Hematopoietic multipotent progenitor cell treated with erythropoietin and hydrocortisone succinate and interleukin-3 and kit ligand, for 4 days (in vitro differentiated cells): ENCODE measurements at regions not wholly inside any gene's neighbourhood (a gene's known extent, or its start where the extent isn't known, plus 50 kb on each side); places are given as distances from the start of the nearest gene placed in this dataset.
"Not testable (repeated sequence)": the region's sequence is repeated elsewhere in the genome, so short reads cannot be mapped to it uniquely, and the experiment has no call there.

Source experiments
- DNase-seq: peaks from one replicate; pipeline ENCODE4 v3.0.0-alpha.2; 2015

GRCh38 chr6:13874191-13874549, 50.6 kb upstream of the RNF182 start:
- DNase-seq, result no peak

GRCh38 chr6:13873288-13874190, 51.2 kb upstream of the RNF182 start:
- peak; percentile 79 for DNase-seq

GRCh38 chr6:13872681-13873080, 52.1 kb upstream of the RNF182 start:
- peak; percentile 65 for DNase-seq

DNA sequence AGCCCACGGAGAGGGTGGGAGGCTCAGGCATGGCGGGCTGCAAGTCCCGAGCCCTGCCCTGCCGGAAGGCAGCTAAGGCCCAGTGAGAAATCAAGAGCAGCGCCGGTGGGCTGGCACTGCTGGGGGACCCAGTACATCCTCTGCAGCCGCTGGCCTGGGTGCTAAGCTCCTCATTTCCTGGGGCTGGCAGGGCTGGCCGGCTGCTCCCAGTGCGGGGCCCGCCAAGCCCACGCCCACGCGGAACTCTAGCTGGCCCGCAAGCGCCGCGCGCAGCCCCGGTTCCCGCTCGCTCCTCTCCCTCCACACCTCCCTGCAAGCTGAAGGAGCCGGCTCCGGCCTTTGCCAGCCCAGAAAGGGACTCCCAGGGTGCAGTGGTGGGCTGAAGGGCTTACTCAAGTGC, 52.7 kb upstream of the RNF182 start:
- DNase-seq, result not testable (repeated sequence)

DNA sequence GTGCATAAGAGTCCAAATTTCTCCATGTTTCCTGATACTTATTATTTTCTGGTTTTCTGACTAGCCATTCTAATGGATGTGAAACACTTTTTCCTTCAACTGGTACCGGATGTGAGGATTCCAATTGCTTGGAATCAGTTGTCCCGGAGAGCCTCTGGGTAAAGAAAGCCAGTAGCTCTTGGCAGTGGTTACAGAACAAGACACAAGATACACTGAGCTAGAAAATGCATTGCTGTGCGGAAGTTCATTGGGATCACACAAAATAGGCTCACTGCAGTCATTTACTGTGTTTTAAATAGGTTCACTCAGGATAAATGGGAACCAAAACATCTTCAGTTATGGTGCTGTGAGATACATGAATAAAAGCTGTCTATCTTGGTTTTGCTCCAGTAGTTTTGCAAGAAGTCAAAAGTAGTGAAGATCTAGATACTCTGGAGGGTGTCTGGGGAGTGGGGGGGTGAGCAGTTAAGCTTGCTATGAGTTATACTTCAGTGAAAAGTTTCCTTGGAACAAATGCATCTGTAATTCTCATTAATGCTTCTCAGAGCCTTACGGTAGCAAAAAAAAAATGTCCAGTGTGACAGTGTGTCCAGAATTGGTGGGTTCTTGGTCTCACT, 54.4 kb upstream of the RNF182 start:
- no peak for DNase-seq

DNA sequence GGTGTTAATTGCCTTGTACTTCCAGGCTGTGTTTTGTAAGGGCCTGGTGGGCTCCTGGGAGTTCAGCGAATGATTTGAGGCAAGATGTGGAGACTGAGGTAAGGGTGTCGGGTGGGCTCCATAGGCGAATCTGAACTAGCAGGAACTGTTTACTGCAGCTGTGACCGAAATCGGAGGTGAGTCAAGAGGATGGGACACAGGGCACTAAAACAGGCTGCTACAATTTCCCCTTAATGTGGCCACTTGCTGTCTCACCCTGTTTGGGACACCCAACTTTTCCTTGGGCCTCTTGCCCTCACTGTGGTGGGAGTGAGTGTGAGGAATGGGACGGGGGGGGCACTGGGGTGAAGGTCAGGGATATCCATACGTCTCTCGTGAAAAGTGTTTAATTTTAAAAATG, 53.9 kb upstream of the MCUR1 start:
- no peak for DNase-seq

DNA sequence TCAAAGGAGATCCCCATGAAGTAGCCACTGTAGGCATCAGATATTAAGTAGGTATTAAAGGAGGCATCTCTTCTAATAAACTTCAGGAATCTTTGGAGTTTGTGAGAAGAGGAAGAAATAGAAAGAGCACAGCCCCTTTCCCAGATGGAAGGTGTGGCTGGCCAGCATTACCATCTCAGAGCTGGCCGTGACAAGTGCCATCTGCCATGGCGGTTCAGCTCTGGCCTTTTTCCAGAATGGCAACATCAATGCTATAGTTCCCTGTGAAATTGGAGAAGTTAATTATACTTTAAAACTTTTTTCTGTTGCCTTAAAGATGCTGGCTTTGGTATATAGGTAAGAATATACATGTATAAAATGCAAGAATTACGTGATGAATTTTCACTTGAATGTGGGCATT, 51.9 kb upstream of the MCUR1 start:
- DNase-seq, result no peak

DNA sequence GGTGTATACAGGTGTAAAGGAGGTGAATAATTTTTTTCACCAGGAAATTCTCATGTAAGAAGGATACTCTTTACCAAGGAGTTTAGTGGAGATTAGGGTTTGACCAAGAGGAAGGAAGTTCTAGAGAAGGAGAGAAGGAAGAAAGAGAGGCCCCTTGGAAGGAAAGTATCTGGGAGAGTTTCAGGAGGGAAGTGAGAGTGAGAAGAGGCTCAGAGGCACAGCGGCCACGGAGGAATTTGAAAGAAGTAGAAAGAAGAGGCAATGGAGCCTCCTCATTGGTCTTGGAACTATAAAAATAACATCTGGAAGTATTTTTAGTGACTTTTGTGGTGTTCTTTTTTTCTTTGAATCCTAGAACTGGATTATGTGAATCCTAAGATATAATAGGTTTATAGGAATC, 50.8 kb upstream of the MCUR1 start:
- DNase-seq, result no peak

- not testable (repeated sequence) for DNase-seq
Observed at GRCh38 chr6:13864669-13865068, 50.3 kb upstream of the MCUR1 start.
